NCI-H1417 (cell line): ENCODE measurements at regions not wholly inside any gene's neighbourhood (a gene's known extent, or its start where the extent isn't known, plus 50 kb on each side); places are given as distances from the start of the nearest gene placed in this dataset.

Experiments used
- DNase-seq, 3 experiments: peaks; one replicate each; lab custom pipeline; 2025; lab: John Stamatoyannopoulos, UW

- no peak for DNase-seq
Observed at GRCh38 chr17:13989138-13989537, 80.2 kb upstream of the COX10 start.

GRCh38 chr17:13993106-13993505 is 76.2 kb upstream of the COX10 start:
- DNase-seq, result no peak

GRCh38 chr17:13994050-13994449 is 75.3 kb upstream of the COX10 start:
- DNase-seq, result no peak

GRCh38 chr17:13995856-13996271 is 73.4 kb upstream of the COX10 start:
- DNase-seq, result peak in 1 of 3 experiments; percentile 61

- peak in 2 of 3 experiments; percentile 2 to 15 for DNase-seq
Observed at GRCh38 chr17:13996276-13996675, 73.0 kb upstream of the COX10 start.

- no peak for DNase-seq
Observed at GRCh38 chr17:13996748-13997147, 72.6 kb upstream of the COX10 start.

- DNase-seq, result no peak
Observed at GRCh38 chr17:14004927-14005620, 64.2 kb upstream of the COX10 start.

GRCh38 chr17:14006249-14006942 is 62.9 kb upstream of the COX10 start:
- DNase-seq, result no peak

GRCh38 chr17:14007951-14008350 is 61.4 kb upstream of the COX10 start:
- DNase-seq, result no peak

GRCh38 chr17:14011036-14011692 is 58.1 kb upstream of the COX10 start:
- no peak for DNase-seq

- DNase-seq, result no peak
Observed at GRCh38 chr17:14011740-14012405, 57.4 kb upstream of the COX10 start.

- no peak for DNase-seq
Observed at GRCh38 chr17:14014657-14015056, 54.6 kb upstream of the COX10 start.

- DNase-seq, result no peak
Observed at GRCh38 chr17:14015271-14015670, 54.0 kb upstream of the COX10 start.

- DNase-seq, result no peak
Observed at GRCh38 chr17:14016858-14017257, 52.4 kb upstream of the COX10 start.

- DNase-seq, result no peak
Observed at GRCh38 chr17:14019186-14019956, 49.9 kb upstream of the COX10 start.
